GM12878 (cell line): ENCODE measurements at regions not wholly inside any gene's neighbourhood (a gene's known extent, or its start where the extent isn't known, plus 50 kb on each side); places are given as distances from the start of the nearest gene placed in this dataset.

Experiments
- ATAC-seq: fragments of 200-7000 bp; cut with Tn5 transposase; 3 replicates; pipeline ENCODE4 v1.9.1; 2020; ENCODE audit warnings: mild to moderate bottlenecking, moderate library complexity
- BruUV-seq: library from RNA; stranded (reverse); fragments of 400-500 nt; replicated peaks from 2 replicates; lab custom pipeline; 2021; lab: Mats Ljungman, UMichigan
- CTCF ChIA-PET: fragments of 300-600 bp; sonication (Branson Sonifier 250); formaldehyde crosslinking; extraction: SDS; loops from one replicate; lab custom pipeline; 2021; ENCODE audit warnings: inconsistent platforms; lab: Yijun Ruan, JAX
- POLR2A ChIA-PET: fragments of 350-600 bp; formaldehyde crosslinking; extraction: SDS; loops from one replicate; lab custom pipeline; 2021; ENCODE audit warnings: inconsistent platforms; lab: Charles Lee
- RAD21 ChIA-PET: fragments of 300-600 bp; sonication (Branson Sonifier 250); formaldehyde crosslinking; loops from one replicate; lab custom pipeline; 2023; ENCODE audit warnings: antibody characterized with exemption; ENCODE audit not compliant: unreplicated experiment; lab: Charles Lee
- SMC1A ChIA-PET: fragments of 300-600 bp; sonication (Branson Sonifier 250); formaldehyde crosslinking; loops from one replicate; lab custom pipeline; 2023; ENCODE audit not compliant: unreplicated experiment, uncharacterized antibody; lab: Charles Lee
- DNase-seq: peaks from one replicate; pipeline ENCODE4 v3.0.0-alpha.2; 2011; ENCODE audit warnings: low read depth, low spot score
- FAIRE-seq: peaks from 3 replicates; lab custom pipeline; 2011; peaks lifted over from hg19 to GRCh38; lab: Jason Lieb, UNC
- H2AFZ ChIP-seq: 2 replicates; pipeline ENCODE4 v1.6.0; 2011; ENCODE audit warnings: low read depth, low read length, control low read depth; ENCODE audit not compliant: control insufficient read depth
- H3K27ac ChIP-seq: 2 replicates; pipeline ENCODE4 v1.5.1; 2011; ENCODE audit warnings: control low read depth; ENCODE audit not compliant: control insufficient read depth, insufficient read depth
- H3K27me3 ChIP-seq, 2 experiments: replicated peaks in 1 of 2; 2 replicates each; pipeline versions ENCODE4 v1.6.0 to v1.6.1; 2011; ENCODE audit warnings: low read length in 1 of 2; ENCODE audit not compliant: control insufficient read depth in 2 of 2, insufficient read depth in 2 of 2
- H3K36me3 ChIP-seq, 2 experiments: 2 replicates each; pipeline ENCODE4 v1.5.1; 2011; ENCODE audit warnings: low read length in 1 of 2; ENCODE audit not compliant: control insufficient read depth in 2 of 2, insufficient read depth in 2 of 2
- H3K4me1 ChIP-seq: 2 replicates; pipeline ENCODE4 v1.6.1; 2011; ENCODE audit warnings: mild to moderate bottlenecking, low read length, moderate library complexity, mixed read lengths; ENCODE audit not compliant: control insufficient read depth, insufficient read depth
- H3K4me2 ChIP-seq: 2 replicates; pipeline ENCODE4 v1.6.0; 2011; ENCODE audit warnings: control low read depth; ENCODE audit not compliant: control insufficient read depth, insufficient read depth
- H3K4me3 ChIP-seq: fragments of 200-600 bp; sonication (generic); 2 replicates; pipeline ENCODE4 v1.5.1; 2016
- H3K79me2 ChIP-seq: 2 replicates; pipeline ENCODE4 v1.6.0; 2011; ENCODE audit warnings: low read length; ENCODE audit not compliant: control insufficient read depth, insufficient read depth
- H3K9ac ChIP-seq: 2 replicates; pipeline ENCODE4 v1.8.0; 2011; ENCODE audit warnings: low read length, control low read depth, mixed read lengths; ENCODE audit not compliant: control insufficient read depth, insufficient read depth
- H3K9me3 ChIP-seq: replicated peaks from 3 replicates; pipeline ENCODE4 v1.5.1; 2011; ENCODE audit warnings: mild to moderate bottlenecking, low read length; ENCODE audit not compliant: control insufficient read depth, insufficient read depth
- H4K20me1 ChIP-seq: 2 replicates; pipeline ENCODE4 v1.6.0; 2011; ENCODE audit not compliant: control insufficient read depth, insufficient read depth
- ATF7 ChIP-seq: fragments of 450-650 bp; IDR thresholded peaks from 2 replicates; pipeline ENCODE4 v1.6.1; 2016; ENCODE audit warnings: low read depth, mild to moderate bottlenecking
- EZH2 ChIP-seq: IDR thresholded peaks from 2 replicates; pipeline ENCODE4 v1.6.1; 2012; ENCODE audit warnings: low read depth, mild to moderate bottlenecking, control low read depth, inconsistent platforms, low read length, borderline replicate concordance; ENCODE audit not compliant: control insufficient read depth
- FOS ChIP-seq: IDR thresholded peaks from 3 replicates; pipeline ENCODE4 v1.6.1; 2011; ENCODE audit warnings: borderline replicate concordance; ENCODE audit not compliant: insufficient read length; ENCODE audit errors: extremely low read depth
- LARP7 ChIP-seq: fragments of 450-650 bp; IDR thresholded peaks from 2 replicates; pipeline ENCODE4 v1.6.1; 2017; ENCODE audit warnings: mild to moderate bottlenecking
- NBN ChIP-seq: fragments of 450-650 bp; IDR thresholded peaks from 2 replicates; pipeline ENCODE4 v1.6.1; 2016
- RBBP5 ChIP-seq: fragments of 200-600 bp; sonication (generic); conservative IDR thresholded peaks from 2 replicates; pipeline ENCODE4 v1.6.1; 2016
- REST ChIP-seq: IDR thresholded peaks from 2 replicates; pipeline ENCODE4 v1.6.1; 2012; ENCODE audit warnings: mild to moderate bottlenecking, low read depth, low read length
- SIX5 ChIP-seq: IDR thresholded peaks from 2 replicates; pipeline ENCODE4 v1.6.1; 2011; ENCODE audit warnings: mild to moderate bottlenecking, low read depth, low read length, moderate library complexity; ENCODE audit not compliant: severe bottlenecking
- SMC3 ChIP-seq: IDR thresholded peaks from 2 replicates; pipeline ENCODE4 v1.6.1; 2011; ENCODE audit warnings: low read length, improper control_type of control experiment, borderline replicate concordance
- TBL1XR1 ChIP-seq: IDR thresholded peaks from 2 replicates; pipeline ENCODE4 v1.6.1; 2012; ENCODE audit warnings: low read depth, low read length, improper control_type of control experiment
- YY1 ChIP-seq: IDR thresholded peaks from 2 replicates; pipeline ENCODE4 v1.6.1; 2011; ENCODE audit warnings: low read depth, mild to moderate bottlenecking, low read length
- WGBS: methylation state at CpG from one replicate; pipeline ENCODE4 v1.1.6; 2016; ENCODE audit warnings: low lambda C conversion rate; ENCODE audit not compliant: insufficient replicate concordance, insufficient coverage; ENCODE audit errors: missing lambda C conversion rate; 5-methylcytosine and 5-hydroxymethylcytosine counted together
- in situ Hi-C: fragments of 300-500 bp; cut with MboI; formaldehyde crosslinking; loops from 9 replicates; pipeline ENCODE4 v1.14.3; 2018; ENCODE audit warnings: mixed read lengths
- intact Hi-C: fragments of 100-400 bp; cut with micrococcal nuclease; formaldehyde crosslinking; loops from one replicate; pipeline ENCODE4 v1.14.2; 2022; ENCODE audit not compliant: unreplicated experiment

- BruUV-seq, result no TSS peak
- ATAC-seq (no peak), DNase-seq (no peak), FAIRE-seq (no peak)
- CTCF ChIA-PET, result no interaction called here
- RAD21 ChIA-PET, result no interaction called here
- in situ Hi-C loops, result no loop called here
- no peak overlapping the region for H2AFZ ChIP-seq
- 20% methylated on average over 3 of the region's 3 CpGs for WGBS
- H3K4me1 ChIP-seq, result no peaks in the 10 kb centered on the region
- H3K4me3 ChIP-seq, result no peak overlapping the region
- no peaks in the 10 kb centered on the region for H3K9me3 ChIP-seq
- no peaks in the 10 kb centered on the region for H3K79me2 ChIP-seq
- POLR2A ChIA-PET, result no interaction called here
- SMC1A ChIA-PET, result interaction anchor here (0.6 to 1.7 kb wide), 2 partner anchors 121 to 1382 kb away, joined by 3 read pairs; no protein-coding TSS in a partner anchor
- no peak overlapping the region for H3K27ac ChIP-seq
- H3K9ac ChIP-seq, result no peak overlapping the region
- intact Hi-C loops, result no loop called here
- no peaks in the 10 kb centered on the region for H4K20me1 ChIP-seq
- H3K36me3 ChIP-seq, result no peaks in the 10 kb centered on the region
- H3K4me2 ChIP-seq, result no peak overlapping the region
- TF ChIP-seq EZH2 (no peak), REST (no peak)
- TF ChIP-seq, all 136 proteins: peak for 0
- peaks cover 0 to 1% of the 10 kb centered on the region in 2 experiments; a peak in 1 of 4 replicates for H3K27me3 ChIP-seq
Observed at GRCh38 chr1:222279591-222279990, 268.3 kb downstream of the HHIPL2 start.

DNA sequence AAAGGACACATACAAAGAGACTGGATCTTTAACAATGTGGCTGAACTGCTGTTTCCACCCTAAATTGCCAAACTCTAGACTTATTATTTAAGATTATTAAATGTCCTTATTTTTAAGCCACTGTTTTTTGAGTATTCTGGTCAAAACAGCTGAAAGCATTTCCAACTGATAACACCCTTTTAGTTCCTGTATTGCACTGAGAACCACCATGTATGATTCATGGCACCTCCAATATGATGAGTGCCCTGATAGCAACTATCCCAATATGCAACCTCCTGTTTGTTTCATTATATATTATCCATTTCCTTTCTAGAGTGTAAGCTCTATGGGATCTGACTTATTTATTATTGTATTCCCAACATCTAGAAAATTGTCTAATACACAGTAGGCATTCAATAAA lies 269.4 kb downstream of the HHIPL2 start:
- H3K9me3 ChIP-seq, result no peaks in the 10 kb centered on the region
- no peak for TF ChIP-seq FOS
- no peak for TF ChIP-seq LARP7
- no peak for TF ChIP-seq ATF7
- TF ChIP-seq NBN, result no peak
- no peak for TF ChIP-seq SMC3
- no peak for TF ChIP-seq RBBP5
- TF ChIP-seq YY1, result no peak
- no peak for TF ChIP-seq SIX5
- no peak for TF ChIP-seq TBL1XR1
- 0 out of 4 replicates have a peak, but pooled peaks cover 0 to 1% of the 10 kb centered on the region in 2 experiments for H3K27me3 ChIP-seq
- no peaks in the 10 kb centered on the region for H3K79me2 ChIP-seq
- H4K20me1 ChIP-seq, result no peaks in the 10 kb centered on the region
- DNase-seq (no peak), FAIRE-seq (no peak), ATAC-seq (no peak)
- H3K4me2 ChIP-seq, result no peak overlapping the region
- BruUV-seq, result no TSS peak
- no peaks in the 10 kb centered on the region for H3K4me1 ChIP-seq
- POLR2A ChIA-PET, result no interaction called here
- no peak overlapping the region for H3K27ac ChIP-seq
- CTCF ChIA-PET, result interaction anchor here (0.6 kb wide), 1 partner anchor 13 kb away, joined by 3 read pairs; no protein-coding TSS in a partner anchor
- in situ Hi-C loops (no loop called here), intact Hi-C loops (no loop called here)
- no peaks in the 10 kb centered on the region for H3K36me3 ChIP-seq
- SMC1A ChIA-PET, result interaction anchor here (1.5 to 1.7 kb wide), 2 partner anchors 10 to 120 kb away, joined by 3 to 4 read pairs; no protein-coding TSS in a partner anchor
- no peak overlapping the region for H2AFZ ChIP-seq
- H3K9ac ChIP-seq, result no peak overlapping the region
- H3K4me3 ChIP-seq, result no peak overlapping the region
- RAD21 ChIA-PET, result no interaction called here
